ENCODE measurements at regions not wholly inside any gene's neighbourhood (a gene's known extent, or its start where the extent isn't known, plus 50 kb on each side); places are given as distances from the start of the nearest gene placed in this dataset.

GRCh38 chr5:28117273-28117672, 1078.9 kb upstream of the CDH9 start:
- no peaks in the 10 kb centered on the region for H3K9me3 ChIP-seq (ENCODE audit: low read depth)
- H3K4me1 ChIP-seq: no peaks in the 10 kb centered on the region
- no peaks in the 10 kb centered on the region for H3F3A ChIP-seq (ENCODE audit: low read depth)
- no peaks in the 10 kb centered on the region for H3K36me3 Mint-ChIP-seq
- H3K4me3 Mint-ChIP-seq: no peak overlapping the region
- no peaks in the 10 kb centered on the region for H3K79me2 ChIP-seq (ENCODE audit: low read depth)
- H3K27ac Mint-ChIP-seq: no peak overlapping the region
- H3K36me3 ChIP-seq: no peaks in the 10 kb centered on the region
- DNase-seq (ENCODE audit: low spot score): no peak
- no peak overlapping the region for H3K27ac ChIP-seq
- H3K27me3 ChIP-seq: no peaks in the 10 kb centered on the region
- H2AFZ ChIP-seq (replicated peaks): no peak overlapping the region
- H3K4me2 ChIP-seq: no peak overlapping the region
- H3K4me3 ChIP-seq: no peak overlapping the region
- no peak overlapping the region for H3K9ac ChIP-seq
- no peaks in the 10 kb centered on the region for H3K4me1 Mint-ChIP-seq
- H3K27me3 Mint-ChIP-seq (ENCODE audit: insufficient read depth, low read depth): peaks cover 6% of the 10 kb centered on the region
- TF ChIP-seq, protein P1, sequence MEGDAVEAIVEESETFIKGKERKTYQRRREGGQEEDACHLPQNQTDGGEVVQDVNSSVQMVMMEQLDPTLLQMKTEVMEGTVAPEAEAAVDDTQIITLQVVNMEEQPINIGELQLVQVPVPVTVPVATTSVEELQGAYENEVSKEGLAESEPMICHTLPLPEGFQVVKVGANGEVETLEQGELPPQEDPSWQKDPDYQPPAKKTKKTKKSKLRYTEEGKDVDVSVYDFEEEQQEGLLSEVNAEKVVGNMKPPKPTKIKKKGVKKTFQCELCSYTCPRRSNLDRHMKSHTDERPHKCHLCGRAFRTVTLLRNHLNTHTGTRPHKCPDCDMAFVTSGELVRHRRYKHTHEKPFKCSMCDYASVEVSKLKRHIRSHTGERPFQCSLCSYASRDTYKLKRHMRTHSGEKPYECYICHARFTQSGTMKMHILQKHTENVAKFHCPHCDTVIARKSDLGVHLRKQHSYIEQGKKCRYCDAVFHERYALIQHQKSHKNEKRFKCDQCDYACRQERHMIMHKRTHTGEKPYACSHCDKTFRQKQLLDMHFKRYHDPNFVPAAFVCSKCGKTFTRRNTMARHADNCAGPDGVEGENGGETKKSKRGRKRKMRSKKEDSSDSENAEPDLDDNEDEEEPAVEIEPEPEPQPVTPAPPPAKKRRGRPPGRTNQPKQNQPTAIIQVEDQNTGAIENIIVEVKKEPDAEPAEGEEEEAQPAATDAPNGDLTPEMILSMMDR (IDR thresholded peaks at IDR 0.05): no peak
- no peak for TF ChIP-seq EZH2phosphoT487 (IDR thresholded peaks at IDR 0.05)
- TF ChIP-seq EZH2 (IDR thresholded peaks at IDR 0.05): no peak
- H3K9me3 Mint-ChIP-seq: no peaks in the 10 kb centered on the region
- H4K20me1 ChIP-seq (ENCODE audit: low read depth): no peaks in the 10 kb centered on the region

GRCh38 chr5:28110781-28111180, 1072.4 kb upstream of the CDH9 start:
- H3K36me3 Mint-ChIP-seq: no peaks in the 10 kb centered on the region
- Histone ChIP-seq H3K9ac (no peak overlapping the region), H4K20me1 (ENCODE audit: low read depth) (no peaks in the 10 kb centered on the region), H3K4me1 (no peaks in the 10 kb centered on the region), H3K27ac (no peak overlapping the region), H3K9me3 (ENCODE audit: low read depth) (no peaks in the 10 kb centered on the region), H2AFZ (replicated peaks) (no peak overlapping the region), H3K79me2 (ENCODE audit: low read depth) (no peaks in the 10 kb centered on the region), H3K4me3 (no peak overlapping the region), H3K4me2 (no peak overlapping the region), H3F3A (ENCODE audit: low read depth) (no peaks in the 10 kb centered on the region), H3K36me3 (no peaks in the 10 kb centered on the region), H3K27me3 (no peaks in the 10 kb centered on the region)
- TF ChIP-seq EZH2 (IDR thresholded peaks at IDR 0.05) (no peak), EZH2phosphoT487 (IDR thresholded peaks at IDR 0.05) (no peak)
- H3K4me1 Mint-ChIP-seq: peaks cover 2% of the 10 kb centered on the region
- no peak overlapping the region for H3K4me3 Mint-ChIP-seq
- peaks cover 2% of the 10 kb centered on the region for H3K27me3 Mint-ChIP-seq (ENCODE audit: insufficient read depth, low read depth)
- H3K9me3 Mint-ChIP-seq: no peaks in the 10 kb centered on the region
- no peak for DNase-seq (ENCODE audit: low spot score)
- H3K27ac Mint-ChIP-seq: no peak overlapping the region

DNA sequence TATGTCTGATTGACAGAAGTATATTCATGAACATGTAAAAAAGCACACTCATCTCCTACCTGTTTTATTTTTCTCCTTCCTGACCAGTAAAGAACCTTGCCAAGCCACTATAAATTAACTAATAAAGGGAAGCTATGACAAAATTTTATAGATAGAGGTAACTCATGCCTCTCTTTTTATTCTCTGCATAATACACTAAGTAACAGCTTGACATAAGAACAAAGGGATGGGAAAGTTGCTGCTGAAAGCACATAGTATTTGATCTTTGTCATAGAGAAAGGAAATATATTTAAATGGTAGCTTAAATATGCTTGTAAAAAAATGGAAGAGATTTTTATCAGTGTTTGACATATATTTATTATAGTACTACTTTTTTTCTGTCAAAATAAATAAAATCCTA, 1065.7 kb upstream of the CDH9 start:
- DNase-seq (ENCODE audit: low spot score): no peak
- no peaks in the 10 kb centered on the region for H3K4me1 ChIP-seq
- no peak overlapping the region for H3K27ac ChIP-seq
- no peaks in the 10 kb centered on the region for H4K20me1 ChIP-seq (ENCODE audit: low read depth)
- Mint-ChIP-seq H3K27me3 (ENCODE audit: insufficient read depth, low read depth) (no peaks in the 10 kb centered on the region), H3K9me3 (no peaks in the 10 kb centered on the region), H3K36me3 (no peaks in the 10 kb centered on the region), H3K4me1 (peaks cover 1% of the 10 kb centered on the region), H3K27ac (no peak overlapping the region), H3K4me3 (no peak overlapping the region)
- H3F3A ChIP-seq (ENCODE audit: low read depth): no peaks in the 10 kb centered on the region
- TF ChIP-seq, protein P1 (IDR thresholded peaks at IDR 0.05): no peak
- TF ChIP-seq EZH2phosphoT487 (IDR thresholded peaks at IDR 0.05) (no peak), EZH2 (IDR thresholded peaks at IDR 0.05) (no peak)
- no peak overlapping the region for H3K4me3 ChIP-seq
- no peak overlapping the region for H2AFZ ChIP-seq (replicated peaks)
- H3K36me3 ChIP-seq: no peaks in the 10 kb centered on the region
- H3K79me2 ChIP-seq (ENCODE audit: low read depth): no peaks in the 10 kb centered on the region
- no peaks in the 10 kb centered on the region for H3K9me3 ChIP-seq (ENCODE audit: low read depth)
- H3K4me2 ChIP-seq: no peak overlapping the region
- no peak overlapping the region for H3K9ac ChIP-seq
- H3K27me3 ChIP-seq: no peaks in the 10 kb centered on the region

- H3K9me3 ChIP-seq (ENCODE audit: low read depth): no peaks in the 10 kb centered on the region
- no peaks in the 10 kb centered on the region for H3K4me1 ChIP-seq
- H3K4me3 Mint-ChIP-seq: no peak overlapping the region
- no peak overlapping the region for H3K9ac ChIP-seq
- H3K27ac ChIP-seq: no peak overlapping the region
- H3K4me2 ChIP-seq: no peak overlapping the region
- TF ChIP-seq EZH2 (IDR thresholded peaks at IDR 0.05): no peak
- TF ChIP-seq EZH2phosphoT487 (IDR thresholded peaks at IDR 0.05): no peak
- TF ChIP-seq, protein P1 (IDR thresholded peaks at IDR 0.05): no peak
- H3K27ac Mint-ChIP-seq: no peak overlapping the region
- no peaks in the 10 kb centered on the region for H3K36me3 ChIP-seq
- H3K4me3 ChIP-seq: no peak overlapping the region
- no peaks in the 10 kb centered on the region for H3K79me2 ChIP-seq (ENCODE audit: low read depth)
- H2AFZ ChIP-seq (replicated peaks): no peak overlapping the region
- no peaks in the 10 kb centered on the region for H3F3A ChIP-seq (ENCODE audit: low read depth)
- peaks cover 8% of the 10 kb centered on the region for H3K9me3 Mint-ChIP-seq
- no peaks in the 10 kb centered on the region for H3K36me3 Mint-ChIP-seq
- H3K27me3 ChIP-seq: no peaks in the 10 kb centered on the region
- no peaks in the 10 kb centered on the region for H4K20me1 ChIP-seq (ENCODE audit: low read depth)
- no peak for DNase-seq (ENCODE audit: low spot score)
- H3K27me3 Mint-ChIP-seq (ENCODE audit: insufficient read depth, low read depth): no peaks in the 10 kb centered on the region
- H3K4me1 Mint-ChIP-seq: no peaks in the 10 kb centered on the region
These were observed 1045.7 kb upstream of the CDH9 start for GRCh38 chr5:28084069-28084468.
